ENCODE measurements at regions not wholly inside any gene's neighbourhood (a gene's known extent, or its start where the extent isn't known, plus 50 kb on each side); places are given as distances from the start of the nearest gene placed in this dataset.
"Not testable (repeated sequence)": the region's sequence is repeated elsewhere in the genome, so short reads cannot be mapped to it uniquely, and the experiment has no call there.

DNA sequence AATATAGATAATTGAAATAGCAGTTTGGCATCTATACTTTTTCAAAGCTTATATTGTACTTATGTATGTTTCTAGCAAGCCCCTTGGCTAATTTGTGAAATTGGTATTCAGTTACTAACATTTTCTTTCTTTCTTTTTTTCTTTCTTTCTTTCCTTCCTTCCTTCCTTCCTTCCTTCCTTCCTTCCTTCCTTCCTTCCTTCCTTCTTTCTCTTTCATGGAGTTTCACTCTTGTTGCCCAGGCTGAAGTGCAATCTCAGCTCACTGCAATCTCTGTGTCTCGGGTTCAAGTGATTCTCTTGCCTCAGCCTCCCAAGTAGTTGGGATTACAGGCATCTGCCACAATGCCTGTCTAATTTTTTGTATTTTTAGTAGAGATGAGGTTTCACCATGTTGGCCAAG is 215.4 kb downstream of the NNT start:
- TF ChIP-seq, protein P1, sequence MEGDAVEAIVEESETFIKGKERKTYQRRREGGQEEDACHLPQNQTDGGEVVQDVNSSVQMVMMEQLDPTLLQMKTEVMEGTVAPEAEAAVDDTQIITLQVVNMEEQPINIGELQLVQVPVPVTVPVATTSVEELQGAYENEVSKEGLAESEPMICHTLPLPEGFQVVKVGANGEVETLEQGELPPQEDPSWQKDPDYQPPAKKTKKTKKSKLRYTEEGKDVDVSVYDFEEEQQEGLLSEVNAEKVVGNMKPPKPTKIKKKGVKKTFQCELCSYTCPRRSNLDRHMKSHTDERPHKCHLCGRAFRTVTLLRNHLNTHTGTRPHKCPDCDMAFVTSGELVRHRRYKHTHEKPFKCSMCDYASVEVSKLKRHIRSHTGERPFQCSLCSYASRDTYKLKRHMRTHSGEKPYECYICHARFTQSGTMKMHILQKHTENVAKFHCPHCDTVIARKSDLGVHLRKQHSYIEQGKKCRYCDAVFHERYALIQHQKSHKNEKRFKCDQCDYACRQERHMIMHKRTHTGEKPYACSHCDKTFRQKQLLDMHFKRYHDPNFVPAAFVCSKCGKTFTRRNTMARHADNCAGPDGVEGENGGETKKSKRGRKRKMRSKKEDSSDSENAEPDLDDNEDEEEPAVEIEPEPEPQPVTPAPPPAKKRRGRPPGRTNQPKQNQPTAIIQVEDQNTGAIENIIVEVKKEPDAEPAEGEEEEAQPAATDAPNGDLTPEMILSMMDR (optimal IDR thresholded peaks at IDR 0.05 in 1 of 3, IDR thresholded peaks at IDR 0.05 in 1 of 3, conservative IDR thresholded peaks at IDR 0.05 in 1 of 3; ENCODE audit: extremely low read depth in 1 of 3, insufficient read depth in 2 of 3, low read length in 3 of 3): not testable (repeated sequence)
- TF ChIP-seq EZH2 (IDR thresholded peaks at IDR 0.05; ENCODE audit: low read length): not testable (repeated sequence)
